ENCODE measurements at regions not wholly inside any gene's neighbourhood (a gene's known extent, or its start where the extent isn't known, plus 50 kb on each side); places are given as distances from the start of the nearest gene placed in this dataset.

DNA sequence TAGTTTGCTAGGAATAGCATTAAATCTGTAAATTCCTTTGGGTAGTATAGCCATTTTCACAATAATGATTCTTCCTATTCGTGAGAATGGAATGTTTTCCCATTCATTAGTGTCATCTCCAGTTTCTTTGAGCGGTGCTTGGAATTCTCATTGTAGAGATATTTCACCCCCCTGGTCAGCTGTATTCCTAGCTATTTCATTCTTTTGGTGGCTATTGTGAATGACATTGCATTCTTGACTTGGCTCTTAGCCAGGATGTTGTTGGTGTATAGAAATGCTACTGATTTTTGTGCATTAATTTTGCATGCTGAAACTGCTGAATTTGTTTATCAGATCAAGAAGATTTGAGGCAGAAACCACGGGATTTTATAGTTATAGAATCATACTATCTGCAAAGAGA is 690.5 kb upstream of the ALCAM start:
- TF ChIP-seq, protein P1, sequence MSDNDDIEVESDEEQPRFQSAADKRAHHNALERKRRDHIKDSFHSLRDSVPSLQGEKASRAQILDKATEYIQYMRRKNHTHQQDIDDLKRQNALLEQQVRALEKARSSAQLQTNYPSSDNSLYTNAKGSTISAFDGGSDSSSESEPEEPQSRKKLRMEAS (IDR thresholded peaks at IDR 0.05; ENCODE audit: low read depth, low read length): no peak
- TF ChIP-seq POLR2A (IDR thresholded peaks at IDR 0.05; ENCODE audit: extremely low read depth, insufficient read length): no peak
- TF ChIP-seq MYC (IDR thresholded peaks at IDR 0.05; ENCODE audit: low read depth, low read length): no peak
- TF ChIP-seq, protein P2, sequence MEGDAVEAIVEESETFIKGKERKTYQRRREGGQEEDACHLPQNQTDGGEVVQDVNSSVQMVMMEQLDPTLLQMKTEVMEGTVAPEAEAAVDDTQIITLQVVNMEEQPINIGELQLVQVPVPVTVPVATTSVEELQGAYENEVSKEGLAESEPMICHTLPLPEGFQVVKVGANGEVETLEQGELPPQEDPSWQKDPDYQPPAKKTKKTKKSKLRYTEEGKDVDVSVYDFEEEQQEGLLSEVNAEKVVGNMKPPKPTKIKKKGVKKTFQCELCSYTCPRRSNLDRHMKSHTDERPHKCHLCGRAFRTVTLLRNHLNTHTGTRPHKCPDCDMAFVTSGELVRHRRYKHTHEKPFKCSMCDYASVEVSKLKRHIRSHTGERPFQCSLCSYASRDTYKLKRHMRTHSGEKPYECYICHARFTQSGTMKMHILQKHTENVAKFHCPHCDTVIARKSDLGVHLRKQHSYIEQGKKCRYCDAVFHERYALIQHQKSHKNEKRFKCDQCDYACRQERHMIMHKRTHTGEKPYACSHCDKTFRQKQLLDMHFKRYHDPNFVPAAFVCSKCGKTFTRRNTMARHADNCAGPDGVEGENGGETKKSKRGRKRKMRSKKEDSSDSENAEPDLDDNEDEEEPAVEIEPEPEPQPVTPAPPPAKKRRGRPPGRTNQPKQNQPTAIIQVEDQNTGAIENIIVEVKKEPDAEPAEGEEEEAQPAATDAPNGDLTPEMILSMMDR (IDR thresholded peaks at IDR 0.05; ENCODE audit: low read depth, low read length): no peak
- no peak overlapping the region for H3K4me3 ChIP-seq (ENCODE audit: low read depth, low read length)
- no peak for DNase-seq (ENCODE audit: low read depth)

DNA sequence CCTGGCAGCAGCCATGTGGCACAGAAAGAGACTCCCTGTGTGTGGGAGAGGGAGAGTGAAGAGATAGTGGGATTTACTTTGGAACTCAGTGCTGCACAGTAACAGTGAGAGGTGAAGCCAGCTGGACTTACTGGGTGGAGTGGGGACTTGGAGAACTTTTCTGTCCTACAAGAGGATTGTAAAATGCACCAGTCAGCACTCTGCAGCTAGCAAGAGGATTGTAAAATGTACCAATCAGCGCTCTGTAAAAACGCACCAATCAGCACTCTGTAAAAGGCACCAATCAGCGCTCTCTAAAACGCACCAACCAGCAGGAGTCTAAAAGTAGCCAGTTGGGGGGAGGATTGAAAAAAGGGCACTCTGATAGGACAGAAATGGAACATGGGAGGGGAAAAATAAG is 688.8 kb upstream of the ALCAM start:
- no peak for DNase-seq (ENCODE audit: low read depth)
- TF ChIP-seq, protein P2 (IDR thresholded peaks at IDR 0.05; ENCODE audit: low read depth, low read length): no peak
- TF ChIP-seq MYC (IDR thresholded peaks at IDR 0.05; ENCODE audit: low read depth, low read length) (no peak), POLR2A (IDR thresholded peaks at IDR 0.05; ENCODE audit: extremely low read depth, insufficient read length) (no peak)
- TF ChIP-seq, protein P1 (IDR thresholded peaks at IDR 0.05; ENCODE audit: low read depth, low read length): no peak

DNA sequence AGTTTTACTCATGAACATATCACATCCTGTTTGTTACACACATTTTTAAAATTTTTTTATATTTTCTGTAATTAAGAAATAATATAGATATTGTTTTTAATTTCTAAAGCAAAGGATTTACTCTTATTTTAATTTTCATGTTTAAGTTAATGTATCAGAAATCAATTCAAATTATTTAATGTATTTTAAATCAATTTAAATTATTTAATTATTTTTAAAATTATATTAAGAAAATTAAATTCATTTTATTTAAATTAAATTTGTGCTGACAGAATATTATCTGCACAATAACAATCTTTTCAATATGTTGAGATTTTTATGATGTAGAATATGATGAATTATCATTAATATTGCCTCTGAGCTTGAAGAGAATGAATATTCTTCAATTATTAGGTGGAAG is 681.2 kb upstream of the ALCAM start:
- TF ChIP-seq MYC (IDR thresholded peaks at IDR 0.05; ENCODE audit: low read depth, low read length): no peak
- TF ChIP-seq, protein P1 (IDR thresholded peaks at IDR 0.05; ENCODE audit: low read depth, low read length): no peak
- no peak for TF ChIP-seq POLR2A (IDR thresholded peaks at IDR 0.05; ENCODE audit: extremely low read depth, insufficient read length)
- TF ChIP-seq, protein P2 (IDR thresholded peaks at IDR 0.05; ENCODE audit: low read depth, low read length): no peak
- no peak overlapping the region for H3K4me3 ChIP-seq (ENCODE audit: low read depth, low read length)
- DNase-seq (ENCODE audit: low read depth): no peak

More for the DNA sequence above, 688.8 kb upstream of the ALCAM start:
- H3K4me3 ChIP-seq (ENCODE audit: low read depth, low read length): no peak overlapping the region

DNA sequence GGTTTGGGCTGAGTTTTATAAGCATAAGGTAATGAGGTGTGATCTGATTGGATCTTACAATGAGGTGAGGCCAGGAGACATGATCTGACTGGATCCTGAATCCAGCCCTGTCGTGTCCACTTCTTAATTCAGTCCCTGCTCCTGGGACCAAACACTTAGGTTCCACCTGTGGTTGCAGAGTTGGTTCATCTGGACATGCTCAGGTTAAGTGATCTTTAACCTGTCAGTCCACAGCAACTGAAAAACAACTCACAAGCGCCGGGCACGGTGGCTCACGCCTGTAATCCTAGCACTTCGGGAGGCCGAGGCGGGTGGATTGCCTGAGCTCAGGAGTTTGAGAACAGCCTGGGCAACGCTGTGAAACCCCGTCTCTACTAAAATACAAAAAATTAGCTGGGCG is 679.3 kb upstream of the ALCAM start:
- H3K4me3 ChIP-seq (ENCODE audit: low read depth, low read length): no peak overlapping the region
- TF ChIP-seq MYC (IDR thresholded peaks at IDR 0.05; ENCODE audit: low read depth, low read length) (no peak), POLR2A (IDR thresholded peaks at IDR 0.05; ENCODE audit: extremely low read depth, insufficient read length) (no peak)
- TF ChIP-seq, protein P2 (IDR thresholded peaks at IDR 0.05; ENCODE audit: low read depth, low read length): no peak
- TF ChIP-seq, protein P1 (IDR thresholded peaks at IDR 0.05; ENCODE audit: low read depth, low read length): no peak
- no peak for DNase-seq (ENCODE audit: low read depth)

DNA sequence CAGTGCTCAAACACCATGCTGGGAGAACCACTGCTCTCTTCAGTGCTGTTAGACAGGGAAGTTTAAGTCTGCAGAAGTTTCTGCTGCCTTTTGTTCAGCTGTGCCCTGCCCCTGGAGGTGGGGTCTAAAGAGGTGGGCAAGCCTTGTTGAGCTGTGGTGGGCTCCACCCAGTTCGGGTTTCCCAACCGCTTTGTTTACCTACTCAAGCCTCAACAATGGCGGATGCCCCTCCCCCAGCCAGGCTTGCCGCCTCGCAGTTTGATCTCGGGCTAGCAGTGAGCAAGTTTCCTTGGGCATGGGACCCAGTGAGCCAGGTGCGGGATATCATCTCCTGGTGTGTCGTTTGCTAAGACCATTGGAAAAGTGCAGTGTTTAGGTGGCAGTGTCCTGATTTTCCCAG is 670.2 kb upstream of the ALCAM start:
- DNase-seq (ENCODE audit: low read depth): no peak
- TF ChIP-seq POLR2A (IDR thresholded peaks at IDR 0.05; ENCODE audit: extremely low read depth, insufficient read length) (no peak), MYC (IDR thresholded peaks at IDR 0.05; ENCODE audit: low read depth, low read length) (no peak)
- TF ChIP-seq, protein P2 (IDR thresholded peaks at IDR 0.05; ENCODE audit: low read depth, low read length): no peak
- TF ChIP-seq, protein P1 (IDR thresholded peaks at IDR 0.05; ENCODE audit: low read depth, low read length): no peak
- H3K4me3 ChIP-seq (ENCODE audit: low read depth, low read length): no peak overlapping the region

DNA sequence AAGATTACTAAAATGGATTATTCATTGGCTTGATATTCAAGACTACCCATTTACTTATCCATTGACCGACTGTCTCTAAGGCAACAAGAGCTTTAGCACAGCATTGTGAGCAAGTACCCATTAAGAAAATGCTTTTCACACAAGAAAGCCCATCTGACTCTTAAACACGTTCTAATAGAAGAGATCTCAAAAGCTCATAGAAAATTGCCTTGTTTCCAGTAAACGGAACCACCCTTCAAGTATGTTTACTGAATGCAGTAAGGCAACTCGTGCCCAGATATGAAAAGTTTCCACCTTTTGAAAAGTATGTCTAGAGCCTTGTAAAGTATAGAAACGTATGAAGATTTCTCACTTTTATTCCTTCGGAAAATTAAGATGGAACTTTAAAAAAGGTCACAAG is 655.3 kb upstream of the ALCAM start:
- no peak for TF ChIP-seq POLR2A (IDR thresholded peaks at IDR 0.05; ENCODE audit: extremely low read depth, insufficient read length)
- no peak overlapping the region for H3K4me3 ChIP-seq (ENCODE audit: low read depth, low read length)
- DNase-seq (ENCODE audit: low read depth): no peak

All from NB4 (cell line).